WTC11 (cell line): ENCODE measurements at regions not wholly inside any gene's neighbourhood (a gene's known extent, or its start where the extent isn't known, plus 50 kb on each side); places are given as distances from the start of the nearest gene placed in this dataset.

Experiments
- ATAC-seq: fragments of 200-7000 bp; cut with Tn5 transposase; 2 replicates; pipeline ENCODE4 v1.10.0; 2021; ENCODE audit warnings: mild to moderate bottlenecking, moderate library complexity
- CTCF ChIA-PET: fragments of 300-600 bp; sonication (Branson Sonifier 250); formaldehyde crosslinking; loops from one replicate; lab custom pipeline; 2021; ENCODE audit warnings: antibody characterized with exemption; lab: Charles Lee
- POLR2A ChIA-PET: fragments of 350-600 bp; sonication (Branson Sonifier 250); formaldehyde crosslinking; loops from one replicate; lab custom pipeline; 2021; ENCODE audit warnings: antibody characterized with exemption; lab: Charles Lee
- DNase-seq: peaks from one replicate; pipeline ENCODE4 v3.0.0; 2021; ENCODE audit warnings: low spot score
- H3K27ac Mint-ChIP-seq: 2 replicates; pipeline ENCODE4 v1.8.0; 2021; ENCODE audit warnings: mixed read lengths
- H3K27me3 Mint-ChIP-seq: 2 replicates; pipeline ENCODE4 v1.8.0; 2021; ENCODE audit warnings: low read depth, mild to moderate bottlenecking, moderate library complexity, mixed read lengths
- H3K36me3 Mint-ChIP-seq: 2 replicates; pipeline ENCODE4 v1.8.0; 2021; ENCODE audit warnings: mixed read lengths
- H3K4me1 Mint-ChIP-seq: 2 replicates; pipeline ENCODE4 v1.8.0; 2022; ENCODE audit warnings: mixed read lengths
- H3K4me3 Mint-ChIP-seq: 2 replicates; pipeline ENCODE4 v1.8.0; 2021; ENCODE audit warnings: mild to moderate bottlenecking, moderate library complexity, mixed read lengths
- H3K9me3 Mint-ChIP-seq: 2 replicates; pipeline ENCODE4 v1.8.0; 2021; ENCODE audit warnings: mixed read lengths
- ATF1 ChIP-seq: sonication (generic); formaldehyde crosslinking; IDR thresholded peaks from 2 replicates; pipeline ENCODE4 v1.8.1; 2023; ENCODE audit warnings: mild to moderate bottlenecking, moderate library complexity, missing genetic modification reagents
- CREM ChIP-seq: sonication (generic); formaldehyde crosslinking; IDR thresholded peaks from 2 replicates; pipeline ENCODE4 v1.8.1; 2022; ENCODE audit warnings: mild to moderate bottlenecking, missing genetic modification reagents, moderate library complexity
- KAT7 ChIP-seq: sonication (generic); formaldehyde crosslinking; IDR thresholded peaks from 2 replicates; pipeline ENCODE4 v1.8.1; 2023; ENCODE audit warnings: missing genetic modification reagents, mild to moderate bottlenecking, borderline replicate concordance
- MXD4 ChIP-seq: fragments of 250-450 bp; sonication (Bioruptor Pico); IDR thresholded peaks from 2 replicates; pipeline ENCODE4 v1.8.0; 2021; ENCODE audit warnings: mild to moderate bottlenecking, moderate library complexity, borderline replicate concordance
- RELA ChIP-seq: sonication (generic); formaldehyde crosslinking; IDR thresholded peaks from 2 replicates; pipeline ENCODE4 v1.8.1; 2022; ENCODE audit warnings: missing genetic modification reagents, mild to moderate bottlenecking, borderline replicate concordance
- SMAD3 ChIP-seq: sonication (generic); formaldehyde crosslinking; IDR thresholded peaks from 2 replicates; pipeline ENCODE4 v1.8.0; 2022; ENCODE audit warnings: missing genetic modification reagents, mild to moderate bottlenecking, borderline replicate concordance
- TP53 ChIP-seq: sonication (generic); formaldehyde crosslinking; IDR thresholded peaks from 2 replicates; pipeline ENCODE4 v1.8.1; 2023; ENCODE audit warnings: mild to moderate bottlenecking, missing genetic modification reagents
- ZNF121 ChIP-seq: sonication (generic); formaldehyde crosslinking; IDR thresholded peaks from 2 replicates; pipeline ENCODE4 v1.8.0; 2023; ENCODE audit warnings: missing genetic modification reagents
- ZNF317 ChIP-seq: sonication (generic); formaldehyde crosslinking; IDR thresholded peaks from 2 replicates; pipeline ENCODE4 v1.8.1; 2023; ENCODE audit warnings: low read depth, mild to moderate bottlenecking, moderate library complexity, missing genetic modification reagents, borderline replicate concordance
- ZNF423 ChIP-seq: fragments of 250-450 bp; sonication (Bioruptor Pico); IDR thresholded peaks from 2 replicates; pipeline ENCODE4 v2.1.2; 2022; ENCODE audit warnings: mild to moderate bottlenecking, moderate library complexity
- ZNF671 ChIP-seq: fragments of 250-450 bp; sonication (Bioruptor Pico); IDR thresholded peaks from 2 replicates; pipeline ENCODE4 v1.8.0; 2021; ENCODE audit warnings: mild to moderate bottlenecking
- TF ChIP-seq, protein P1 (sequence below): sonication (generic); formaldehyde crosslinking; IDR thresholded peaks from 2 replicates; pipeline ENCODE4 v1.8.1; 2022; ENCODE audit warnings: low read depth, missing genetic modification reagents, borderline replicate concordance
- TF ChIP-seq, protein P2 (sequence below): sonication (generic); formaldehyde crosslinking; IDR thresholded peaks from 2 replicates; pipeline ENCODE4 v1.8.1; 2023; ENCODE audit warnings: mild to moderate bottlenecking, moderate library complexity, missing genetic modification reagents
- TF ChIP-seq, protein P3 (sequence below): fragments of 250-450 bp; sonication (Bioruptor Pico); IDR thresholded peaks from 2 replicates; pipeline ENCODE4 v1.8.0; 2021; ENCODE audit warnings: mild to moderate bottlenecking
- TF ChIP-seq, protein P4 (sequence below): fragments of 250-450 bp; sonication (Bioruptor Pico); IDR thresholded peaks from 2 replicates; pipeline ENCODE4 v1.9.0; 2021; ENCODE audit warnings: mild to moderate bottlenecking
- TF ChIP-seq, protein P5 (sequence below): sonication (generic); formaldehyde crosslinking; conservative IDR thresholded peaks from 2 replicates; pipeline ENCODE4 v1.8.1; 2022; ENCODE audit warnings: mild to moderate bottlenecking, missing genetic modification reagents
- TF ChIP-seq, protein P6 (sequence below): fragments of 250-450 bp; sonication (Bioruptor Pico); IDR thresholded peaks from 2 replicates; pipeline ENCODE4 v2.1.2; 2022; ENCODE audit warnings: mild to moderate bottlenecking, moderate library complexity

DNA sequence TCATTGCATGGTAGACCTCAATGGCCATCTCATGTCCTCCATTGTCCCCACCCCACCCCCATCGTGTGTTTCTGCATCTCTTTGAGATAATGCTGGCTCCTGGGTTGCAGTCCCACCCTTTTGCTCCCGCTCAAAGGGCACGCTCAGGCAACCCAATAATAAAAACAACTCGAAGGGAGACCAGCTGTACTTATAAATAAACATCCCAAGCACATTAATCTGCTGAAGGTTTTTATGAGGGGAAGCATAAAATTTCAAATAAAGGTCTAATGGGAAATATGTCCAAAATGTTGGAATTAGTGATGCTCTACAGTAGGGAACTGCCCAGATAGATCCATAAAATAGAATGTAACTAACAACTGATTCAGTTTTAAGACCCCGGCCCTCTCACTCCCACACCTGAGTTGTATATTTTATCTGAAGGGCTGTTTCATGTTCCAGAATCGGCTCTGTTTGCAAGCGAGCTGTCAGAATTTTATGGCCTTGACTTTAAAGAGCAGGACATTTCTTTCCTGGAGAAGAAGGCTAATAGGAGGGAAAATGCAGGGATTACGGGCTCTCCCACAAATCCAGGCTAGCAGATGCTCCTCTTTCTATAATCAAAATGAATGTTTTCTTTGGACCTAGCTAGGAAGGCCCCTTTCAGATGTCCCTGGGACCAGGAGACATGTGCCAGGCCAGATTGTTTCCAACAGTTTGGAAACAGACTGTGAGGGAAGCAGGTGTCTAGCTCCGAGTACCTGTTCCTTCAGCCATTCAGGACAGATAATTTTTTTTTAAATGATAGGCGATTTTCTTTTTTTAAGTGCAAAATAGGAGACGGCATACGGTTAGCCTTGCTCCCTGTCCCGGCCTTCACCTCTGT is 103.7 kb downstream of the APOB start:
- DNase-seq, result no peak
- TF ChIP-seq ZNF317 (CRISPR knock-in tag), result no peak
- H3K27me3 Mint-ChIP-seq, result no peaks in the 10 kb centered on the region; the same call in 1 of the 2 replicates
- ChIA-PET CTCF (no interaction called here), POLR2A (no interaction called here)
- no peak overlapping the region for H3K4me3 Mint-ChIP-seq
- no peaks in the 10 kb centered on the region for H3K9me3 Mint-ChIP-seq
- no peak for ATAC-seq
- no peaks in the 10 kb centered on the region for H3K4me1 Mint-ChIP-seq
- H3K27ac Mint-ChIP-seq, result no peak overlapping the region
- H3K36me3 Mint-ChIP-seq, result no peaks in the 10 kb centered on the region

DNA sequence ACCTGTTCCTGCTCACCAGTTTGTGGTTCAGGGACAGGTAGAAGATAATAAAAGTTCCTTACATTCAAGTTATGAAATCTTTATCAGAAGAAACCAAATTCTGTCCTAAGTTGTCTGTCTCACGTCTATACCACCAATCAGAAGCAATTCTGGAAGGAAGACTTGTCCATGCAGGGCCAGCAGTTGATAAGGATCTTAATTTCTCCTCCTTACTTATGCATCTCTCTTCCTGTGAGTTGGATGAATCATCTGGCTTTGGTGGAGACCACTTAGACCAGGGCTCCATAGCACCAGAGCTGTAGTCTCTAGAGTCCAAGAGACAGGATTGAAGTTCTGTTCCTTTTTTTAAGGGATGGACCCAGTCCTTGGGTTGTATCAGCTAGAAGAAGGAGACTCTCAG is 106.5 kb downstream of the APOB start:
- POLR2A ChIA-PET, result no interaction called here
- H3K4me3 Mint-ChIP-seq, result no peak overlapping the region
- CTCF ChIA-PET, result no interaction called here
- TF ChIP-seq SMAD3 (CRISPR knock-in tag), result no peak
- no peak for TF ChIP-seq ZNF121 (CRISPR knock-in tag)
- no peak for TF ChIP-seq ATF1
- no peak for TF ChIP-seq TP53 (CRISPR knock-in tag)
- no peak for TF ChIP-seq CREM (CRISPR knock-in tag)
- no peak for TF ChIP-seq ZNF671
- TF ChIP-seq, protein P1, sequence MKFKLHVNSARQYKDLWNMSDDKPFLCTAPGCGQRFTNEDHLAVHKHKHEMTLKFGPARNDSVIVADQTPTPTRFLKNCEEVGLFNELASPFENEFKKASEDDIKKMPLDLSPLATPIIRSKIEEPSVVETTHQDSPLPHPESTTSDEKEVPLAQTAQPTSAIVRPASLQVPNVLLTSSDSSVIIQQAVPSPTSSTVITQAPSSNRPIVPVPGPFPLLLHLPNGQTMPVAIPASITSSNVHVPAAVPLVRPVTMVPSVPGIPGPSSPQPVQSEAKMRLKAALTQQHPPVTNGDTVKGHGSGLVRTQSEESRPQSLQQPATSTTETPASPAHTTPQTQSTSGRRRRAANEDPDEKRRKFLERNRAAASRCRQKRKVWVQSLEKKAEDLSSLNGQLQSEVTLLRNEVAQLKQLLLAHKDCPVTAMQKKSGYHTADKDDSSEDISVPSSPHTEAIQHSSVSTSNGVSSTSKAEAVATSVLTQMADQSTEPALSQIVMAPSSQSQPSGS (CRISPR knock-in tag), result no peak
- TF ChIP-seq, protein P2, sequence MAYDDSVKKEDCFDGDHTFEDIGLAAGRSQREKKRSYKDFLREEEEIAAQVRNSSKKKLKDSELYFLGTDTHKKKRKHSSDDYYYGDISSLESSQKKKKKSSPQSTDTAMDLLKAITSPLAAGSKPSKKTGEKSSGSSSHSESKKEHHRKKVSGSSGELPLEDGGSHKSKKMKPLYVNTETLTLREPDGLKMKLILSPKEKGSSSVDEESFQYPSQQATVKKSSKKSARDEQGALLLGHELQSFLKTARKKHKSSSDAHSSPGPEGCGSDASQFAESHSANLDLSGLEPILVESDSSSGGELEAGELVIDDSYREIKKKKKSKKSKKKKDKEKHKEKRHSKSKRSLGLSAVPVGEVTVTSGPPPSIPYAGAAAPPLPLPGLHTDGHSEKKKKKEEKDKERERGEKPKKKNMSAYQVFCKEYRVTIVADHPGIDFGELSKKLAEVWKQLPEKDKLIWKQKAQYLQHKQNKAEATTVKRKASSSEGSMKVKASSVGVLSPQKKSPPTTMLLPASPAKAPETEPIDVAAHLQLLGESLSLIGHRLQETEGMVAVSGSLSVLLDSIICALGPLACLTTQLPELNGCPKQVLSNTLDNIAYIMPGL (CRISPR knock-in tag), result no peak
- ATAC-seq (no peak), DNase-seq (no peak)
- H3K36me3 Mint-ChIP-seq, result no peaks in the 10 kb centered on the region
- no peaks in the 10 kb centered on the region for H3K4me1 Mint-ChIP-seq
- no peaks in the 10 kb centered on the region for H3K9me3 Mint-ChIP-seq
- no peaks in the 10 kb centered on the region; the same call in 1 of the 2 replicates for H3K27me3 Mint-ChIP-seq
- H3K27ac Mint-ChIP-seq, result no peak overlapping the region

DNA sequence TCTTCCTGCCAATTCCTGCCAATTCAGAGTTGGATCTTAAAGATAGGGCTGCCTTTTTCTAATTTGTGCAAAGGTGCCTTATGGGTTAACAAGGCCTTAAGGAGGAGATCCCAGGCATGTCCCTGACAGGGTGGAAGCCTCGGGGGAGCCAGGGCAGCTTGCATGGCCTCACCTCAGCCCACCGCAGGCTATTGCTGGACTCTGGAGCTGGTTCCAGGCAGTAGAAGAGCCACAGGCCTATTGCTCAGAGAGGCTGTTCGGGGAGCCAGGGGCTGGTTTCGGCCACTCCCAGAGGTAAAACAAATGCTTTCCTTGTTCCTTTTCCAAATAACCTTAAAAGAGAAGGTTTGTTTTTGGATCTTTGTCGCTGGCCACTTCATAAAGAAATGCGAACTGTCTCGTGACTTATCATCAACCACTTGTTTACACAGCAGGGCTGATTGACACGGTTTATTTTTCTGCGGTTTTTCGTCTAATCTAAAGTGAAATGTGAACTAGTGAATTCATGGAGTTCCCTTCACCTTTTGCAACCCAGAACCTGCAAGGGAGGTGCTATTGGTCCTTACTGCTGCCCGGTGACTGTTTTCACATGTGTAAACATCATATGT is 108.6 kb downstream of the APOB start:
- H3K9me3 Mint-ChIP-seq, result peaks cover 4% of the 10 kb centered on the region
- no peak overlapping the region for H3K4me3 Mint-ChIP-seq
- no peaks in the 10 kb centered on the region for H3K4me1 Mint-ChIP-seq
- ChIA-PET POLR2A (no interaction called here), CTCF (no interaction called here)
- ATAC-seq (no peak), DNase-seq (no peak)
- no peak overlapping the region for H3K27ac Mint-ChIP-seq
- no peaks in the 10 kb centered on the region for H3K36me3 Mint-ChIP-seq
- peaks cover 4% of the 10 kb centered on the region for H3K27me3 Mint-ChIP-seq
- TF ChIP-seq, protein P3, sequence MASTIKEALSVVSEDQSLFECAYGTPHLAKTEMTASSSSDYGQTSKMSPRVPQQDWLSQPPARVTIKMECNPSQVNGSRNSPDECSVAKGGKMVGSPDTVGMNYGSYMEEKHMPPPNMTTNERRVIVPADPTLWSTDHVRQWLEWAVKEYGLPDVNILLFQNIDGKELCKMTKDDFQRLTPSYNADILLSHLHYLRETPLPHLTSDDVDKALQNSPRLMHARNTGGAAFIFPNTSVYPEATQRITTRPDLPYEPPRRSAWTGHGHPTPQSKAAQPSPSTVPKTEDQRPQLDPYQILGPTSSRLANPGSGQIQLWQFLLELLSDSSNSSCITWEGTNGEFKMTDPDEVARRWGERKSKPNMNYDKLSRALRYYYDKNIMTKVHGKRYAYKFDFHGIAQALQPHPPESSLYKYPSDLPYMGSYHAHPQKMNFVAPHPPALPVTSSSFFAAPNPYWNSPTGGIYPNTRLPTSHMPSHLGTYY (CRISPR knock-in tag), result no peak
- TF ChIP-seq MXD4 (CRISPR knock-in tag), result no peak
- TF ChIP-seq, protein P4, sequence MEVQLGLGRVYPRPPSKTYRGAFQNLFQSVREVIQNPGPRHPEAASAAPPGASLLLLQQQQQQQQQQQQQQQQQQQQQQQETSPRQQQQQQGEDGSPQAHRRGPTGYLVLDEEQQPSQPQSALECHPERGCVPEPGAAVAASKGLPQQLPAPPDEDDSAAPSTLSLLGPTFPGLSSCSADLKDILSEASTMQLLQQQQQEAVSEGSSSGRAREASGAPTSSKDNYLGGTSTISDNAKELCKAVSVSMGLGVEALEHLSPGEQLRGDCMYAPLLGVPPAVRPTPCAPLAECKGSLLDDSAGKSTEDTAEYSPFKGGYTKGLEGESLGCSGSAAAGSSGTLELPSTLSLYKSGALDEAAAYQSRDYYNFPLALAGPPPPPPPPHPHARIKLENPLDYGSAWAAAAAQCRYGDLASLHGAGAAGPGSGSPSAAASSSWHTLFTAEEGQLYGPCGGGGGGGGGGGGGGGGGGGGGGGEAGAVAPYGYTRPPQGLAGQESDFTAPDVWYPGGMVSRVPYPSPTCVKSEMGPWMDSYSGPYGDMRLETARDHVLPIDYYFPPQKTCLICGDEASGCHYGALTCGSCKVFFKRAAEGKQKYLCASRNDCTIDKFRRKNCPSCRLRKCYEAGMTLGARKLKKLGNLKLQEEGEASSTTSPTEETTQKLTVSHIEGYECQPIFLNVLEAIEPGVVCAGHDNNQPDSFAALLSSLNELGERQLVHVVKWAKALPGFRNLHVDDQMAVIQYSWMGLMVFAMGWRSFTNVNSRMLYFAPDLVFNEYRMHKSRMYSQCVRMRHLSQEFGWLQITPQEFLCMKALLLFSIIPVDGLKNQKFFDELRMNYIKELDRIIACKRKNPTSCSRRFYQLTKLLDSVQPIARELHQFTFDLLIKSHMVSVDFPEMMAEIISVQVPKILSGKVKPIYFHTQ (CRISPR knock-in tag), result no peak
- no peak for TF ChIP-seq KAT7 (CRISPR knock-in tag)
- TF ChIP-seq, protein P5, sequence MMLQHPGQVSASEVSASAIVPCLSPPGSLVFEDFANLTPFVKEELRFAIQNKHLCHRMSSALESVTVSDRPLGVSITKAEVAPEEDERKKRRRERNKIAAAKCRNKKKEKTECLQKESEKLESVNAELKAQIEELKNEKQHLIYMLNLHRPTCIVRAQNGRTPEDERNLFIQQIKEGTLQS, result no peak
- no peak for TF ChIP-seq RELA (CRISPR knock-in tag)
- no peak for TF ChIP-seq ZNF423 (CRISPR knock-in tag)
- TF ChIP-seq, protein P6, sequence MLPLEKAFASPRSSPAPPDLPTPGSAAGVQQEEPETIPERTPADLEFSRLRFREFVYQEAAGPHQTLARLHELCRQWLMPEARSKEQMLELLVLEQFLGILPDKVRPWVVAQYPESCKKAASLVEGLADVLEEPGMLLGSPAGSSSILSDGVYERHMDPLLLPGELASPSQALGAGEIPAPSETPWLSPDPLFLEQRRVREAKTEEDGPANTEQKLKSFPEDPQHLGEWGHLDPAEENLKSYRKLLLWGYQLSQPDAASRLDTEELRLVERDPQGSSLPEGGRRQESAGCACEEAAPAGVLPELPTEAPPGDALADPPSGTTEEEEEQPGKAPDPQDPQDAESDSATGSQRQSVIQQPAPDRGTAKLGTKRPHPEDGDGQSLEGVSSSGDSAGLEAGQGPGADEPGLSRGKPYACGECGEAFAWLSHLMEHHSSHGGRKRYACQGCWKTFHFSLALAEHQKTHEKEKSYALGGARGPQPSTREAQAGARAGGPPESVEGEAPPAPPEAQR (CRISPR knock-in tag), result no peak
- no peak for TF ChIP-seq CREM (CRISPR knock-in tag)
